ENCODE measurements at regions not wholly inside any gene's neighbourhood (a gene's known extent, or its start where the extent isn't known, plus 50 kb on each side); places are given as distances from the start of the nearest gene placed in this dataset.

GRCh38 chr18:45493830-45494229 lies 121.4 kb upstream of the SLC14A2 start:
- intact Hi-C loops (cut with micrococcal nuclease) = no loop called here
- H3K36me3 ChIP-seq (replicated peaks in 1 of 2; ENCODE audit: control insufficient read depth in 1 of 2, insufficient read depth in 2 of 2, low read length in 2 of 2) = no peaks in the 10 kb centered on the region

GRCh38 chr18:45494811-45495210 lies 120.5 kb upstream of the SLC14A2 start:
- Histone ChIP-seq H2AFZ (ENCODE audit: insufficient read depth, low read depth, low read length, poor library complexity, severe bottlenecking) (no peak overlapping the region), H3K9me3 (replicated peaks in 1 of 2; ENCODE audit: control insufficient read depth in 1 of 2, insufficient read depth in 1 of 2, low read length in 2 of 2) (no peaks in the 10 kb centered on the region), H3K79me2 (ENCODE audit: insufficient read depth, low read length) (no peaks in the 10 kb centered on the region), H3K4me2 (replicated peaks; ENCODE audit: extremely low read depth, low read length, poor library complexity, severe bottlenecking) (no peak overlapping the region), H3K9ac (ENCODE audit: insufficient read depth, low read length, poor library complexity, severe bottlenecking) (no peak overlapping the region), H3K4me1 (ENCODE audit: control insufficient read depth in 1 of 2, insufficient read depth in 2 of 2, low read length in 2 of 2) (no peaks in the 10 kb centered on the region), H3K27ac (ENCODE audit: low read depth in 1 of 2, low read length in 2 of 2) (no peak overlapping the region), H3K27me3 (ENCODE audit: control insufficient read depth in 2 of 2, insufficient read depth in 2 of 2, low read length in 2 of 2) (no peaks in the 10 kb centered on the region), H4K20me1 (ENCODE audit: insufficient read depth, low read length) (no peaks in the 10 kb centered on the region), H3K4me3 (replicated peaks in 1 of 3; ENCODE audit: low read depth in 2 of 3, low read length in 3 of 3) (no peak overlapping the region), H3K36me3 (replicated peaks in 1 of 2; ENCODE audit: control insufficient read depth in 1 of 2, insufficient read depth in 2 of 2, low read length in 2 of 2) (no peaks in the 10 kb centered on the region)
- no peak for DNase-seq
- peaks cover 0 to 6% (median 0%) of the 10 kb centered on the region in 7 donors for H3K9me3 Mint-ChIP-seq
- WGBS (ENCODE audit: insufficient coverage) = 100% methylated on average over 1 of the region's 6 CpGs
- H3K4me3 Mint-ChIP-seq = no peak overlapping the region
- no peaks in the 10 kb centered on the region for H3K36me3 Mint-ChIP-seq
- peak overlapping the region in 1 of 7 donors; percentile 11 for H3K27ac Mint-ChIP-seq
- H3K27me3 Mint-ChIP-seq (ENCODE audit: low read depth in 3 of 3) = peaks cover 0 to 4% (median 0%) of the 10 kb centered on the region in 3 donors
- intact Hi-C loops (cut with micrococcal nuclease) = no loop called here
- no peaks in the 10 kb centered on the region for H3K4me1 Mint-ChIP-seq
- no peak for TF ChIP-seq CTCF (IDR thresholded peaks at IDR 0.05)

More at GRCh38 chr18:45493830-45494229, 121.4 kb upstream of the SLC14A2 start:
- H2AFZ ChIP-seq (ENCODE audit: insufficient read depth, low read depth, low read length, poor library complexity, severe bottlenecking) = no peak overlapping the region
- H3K4me3 Mint-ChIP-seq = no peak overlapping the region
- H4K20me1 ChIP-seq (ENCODE audit: insufficient read depth, low read length) = no peaks in the 10 kb centered on the region
- H3K79me2 ChIP-seq (ENCODE audit: insufficient read depth, low read length) = no peaks in the 10 kb centered on the region
- H3K9me3 ChIP-seq (replicated peaks in 1 of 2; ENCODE audit: control insufficient read depth in 1 of 2, insufficient read depth in 1 of 2, low read length in 2 of 2) = no peaks in the 10 kb centered on the region
- no peaks in the 10 kb centered on the region for H3K4me1 ChIP-seq (ENCODE audit: control insufficient read depth in 1 of 2, insufficient read depth in 2 of 2, low read length in 2 of 2)
- H3K9ac ChIP-seq (ENCODE audit: insufficient read depth, low read length, poor library complexity, severe bottlenecking) = no peak overlapping the region
- H3K27ac Mint-ChIP-seq = no peak overlapping the region
- no peaks in the 10 kb centered on the region for H3K27me3 ChIP-seq (ENCODE audit: control insufficient read depth in 2 of 2, insufficient read depth in 2 of 2, low read length in 2 of 2)
- no peak for TF ChIP-seq CTCF (IDR thresholded peaks at IDR 0.05)
- no peak overlapping the region for H3K4me2 ChIP-seq (replicated peaks; ENCODE audit: extremely low read depth, low read length, poor library complexity, severe bottlenecking)
- H3K27ac ChIP-seq (ENCODE audit: low read depth in 1 of 2, low read length in 2 of 2) = no peak overlapping the region
- DNase-seq = no peak
- no CpG with 5 or more reads among the region's 2 CpGs for WGBS (ENCODE audit: insufficient coverage)
- peaks cover 0 to 6% (median 0%) of the 10 kb centered on the region in 7 donors for H3K9me3 Mint-ChIP-seq
- no peaks in the 10 kb centered on the region for H3K4me1 Mint-ChIP-seq
- no peaks in the 10 kb centered on the region for H3K36me3 Mint-ChIP-seq
- peaks cover 0 to 4% (median 0%) of the 10 kb centered on the region in 3 donors for H3K27me3 Mint-ChIP-seq (ENCODE audit: low read depth in 3 of 3)
- no peak overlapping the region for H3K4me3 ChIP-seq (replicated peaks in 1 of 3; ENCODE audit: low read depth in 2 of 3, low read length in 3 of 3)
